KMS-11 (cell line): ENCODE measurements at regions not wholly inside any gene's neighbourhood (a gene's known extent, or its start where the extent isn't known, plus 50 kb on each side); places are given as distances from the start of the nearest gene placed in this dataset.

Source experiments
- H2AFZ ChIP-seq: fragments of 200-600 bp; sonication (generic); 2 replicates; pipeline ENCODE4 v1.6.1; 2016; ENCODE audit warnings: antibody characterized with exemption, mixed run types, low read depth
- H3K27ac ChIP-seq: fragments of 200-600 bp; sonication (generic); 2 replicates; pipeline ENCODE4 v1.6.1; 2016; ENCODE audit warnings: mild to moderate bottlenecking, mixed run types
- H3K27me3 ChIP-seq: fragments of 200-600 bp; sonication (generic); 2 replicates; pipeline ENCODE4 v1.6.1; 2017; ENCODE audit warnings: mild to moderate bottlenecking, low read depth, mixed run types, moderate library complexity; ENCODE audit not compliant: insufficient read depth
- H3K36me3 ChIP-seq: fragments of 200-600 bp; sonication (generic); 2 replicates; pipeline ENCODE4 v1.6.1; 2017; ENCODE audit warnings: mild to moderate bottlenecking, mixed run types; ENCODE audit not compliant: insufficient read depth
- H3K4me1 ChIP-seq: fragments of 200-600 bp; sonication (generic); 2 replicates; pipeline ENCODE4 v1.6.1; 2016; ENCODE audit warnings: mild to moderate bottlenecking, low read depth, mixed run types; ENCODE audit not compliant: poor library complexity, severe bottlenecking
- H3K4me2 ChIP-seq: fragments of 200-600 bp; sonication (generic); 2 replicates; pipeline ENCODE4 v1.7.0; 2016; ENCODE audit warnings: mild to moderate bottlenecking, mixed run types
- H3K4me3 ChIP-seq: fragments of 200-600 bp; sonication (generic); IDR thresholded peaks from 2 replicates; pipeline ENCODE4 v1.6.1; 2017; ENCODE audit warnings: low read depth, low read length, mixed read lengths; ENCODE audit not compliant: insufficient read depth
- H3K79me2 ChIP-seq: fragments of 200-600 bp; sonication (generic); 2 replicates; pipeline ENCODE4 v1.6.1; 2016; ENCODE audit warnings: low read depth, mixed run types; ENCODE audit not compliant: insufficient read depth
- H3K9ac ChIP-seq: fragments of 200-600 bp; sonication (generic); 2 replicates; pipeline ENCODE4 v1.6.1; 2016; ENCODE audit warnings: mild to moderate bottlenecking, mixed run types
- H4K20me1 ChIP-seq: fragments of 200-600 bp; sonication (generic); 2 replicates; pipeline ENCODE4 v1.6.1; 2016; ENCODE audit warnings: mild to moderate bottlenecking, mixed run types; ENCODE audit not compliant: insufficient read depth
- TF ChIP-seq, protein P1 (sequence below): fragments of 200-600 bp; sonication (generic); conservative IDR thresholded peaks from 2 replicates; pipeline ENCODE4 v1.6.1; 2017; ENCODE audit warnings: low read depth, mild to moderate bottlenecking, antibody characterized with exemption, low read length, moderate library complexity, mixed read lengths

DNA sequence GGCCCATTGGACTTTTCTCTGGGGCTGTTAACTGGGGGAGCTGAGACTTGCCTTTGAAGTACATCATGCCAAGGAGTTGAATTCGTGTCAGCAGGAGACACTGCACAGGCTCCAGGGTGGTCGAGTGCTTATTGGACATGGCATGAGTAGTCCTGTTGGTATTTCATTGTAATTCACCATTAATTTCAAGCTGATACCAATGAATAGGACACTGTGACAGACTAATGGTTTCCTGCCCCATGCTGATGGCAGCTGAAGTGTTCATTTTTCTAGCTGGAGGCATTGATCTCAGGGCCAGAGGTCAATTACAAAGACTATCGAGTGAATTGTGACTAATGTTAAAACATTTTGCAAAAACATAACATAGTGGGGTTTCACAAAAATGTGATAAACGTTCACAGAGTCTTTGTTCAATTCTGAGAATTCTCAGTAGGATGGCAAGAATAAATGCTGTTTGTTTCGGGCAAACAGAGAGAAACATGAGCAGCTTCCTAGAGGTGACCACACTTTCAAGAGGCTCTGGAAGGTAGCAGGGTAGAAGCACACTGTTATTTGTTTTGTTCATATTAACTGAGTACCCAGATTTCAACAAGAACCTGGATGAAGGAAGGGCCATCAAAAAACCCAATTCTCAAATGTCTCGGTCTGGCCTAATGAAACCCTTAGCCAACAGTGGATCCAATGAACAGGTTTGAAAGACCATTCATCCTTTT, 90.6 kb upstream of the ARL4C start:
- H3K4me2 ChIP-seq = no peak overlapping the region
- H3K27me3 ChIP-seq = no peaks in the 10 kb centered on the region
- H3K36me3 ChIP-seq = no peaks in the 10 kb centered on the region
- H3K27ac ChIP-seq = no peak overlapping the region
- no peaks in the 10 kb centered on the region for H3K79me2 ChIP-seq
- no peaks in the 10 kb centered on the region for H3K4me1 ChIP-seq
- no peaks in the 10 kb centered on the region for H4K20me1 ChIP-seq
- no peak overlapping the region for H3K9ac ChIP-seq
- TF ChIP-seq, protein P1, sequence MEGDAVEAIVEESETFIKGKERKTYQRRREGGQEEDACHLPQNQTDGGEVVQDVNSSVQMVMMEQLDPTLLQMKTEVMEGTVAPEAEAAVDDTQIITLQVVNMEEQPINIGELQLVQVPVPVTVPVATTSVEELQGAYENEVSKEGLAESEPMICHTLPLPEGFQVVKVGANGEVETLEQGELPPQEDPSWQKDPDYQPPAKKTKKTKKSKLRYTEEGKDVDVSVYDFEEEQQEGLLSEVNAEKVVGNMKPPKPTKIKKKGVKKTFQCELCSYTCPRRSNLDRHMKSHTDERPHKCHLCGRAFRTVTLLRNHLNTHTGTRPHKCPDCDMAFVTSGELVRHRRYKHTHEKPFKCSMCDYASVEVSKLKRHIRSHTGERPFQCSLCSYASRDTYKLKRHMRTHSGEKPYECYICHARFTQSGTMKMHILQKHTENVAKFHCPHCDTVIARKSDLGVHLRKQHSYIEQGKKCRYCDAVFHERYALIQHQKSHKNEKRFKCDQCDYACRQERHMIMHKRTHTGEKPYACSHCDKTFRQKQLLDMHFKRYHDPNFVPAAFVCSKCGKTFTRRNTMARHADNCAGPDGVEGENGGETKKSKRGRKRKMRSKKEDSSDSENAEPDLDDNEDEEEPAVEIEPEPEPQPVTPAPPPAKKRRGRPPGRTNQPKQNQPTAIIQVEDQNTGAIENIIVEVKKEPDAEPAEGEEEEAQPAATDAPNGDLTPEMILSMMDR = no peak
- H2AFZ ChIP-seq = no peak overlapping the region
- H3K4me3 ChIP-seq = no peak overlapping the region

GRCh38 chr2:234583331-234583730, 86.5 kb upstream of the ARL4C start:
- Histone ChIP-seq H3K4me2 (no peak overlapping the region), H4K20me1 (no peaks in the 10 kb centered on the region), H3K36me3 (no peaks in the 10 kb centered on the region), H3K4me3 (no peak overlapping the region), H3K4me1 (no peaks in the 10 kb centered on the region), H2AFZ (no peak overlapping the region), H3K27me3 (no peaks in the 10 kb centered on the region), H3K79me2 (no peaks in the 10 kb centered on the region), H3K9ac (no peak overlapping the region), H3K27ac (no peak overlapping the region)
- TF ChIP-seq, protein P1 = no peak

DNA sequence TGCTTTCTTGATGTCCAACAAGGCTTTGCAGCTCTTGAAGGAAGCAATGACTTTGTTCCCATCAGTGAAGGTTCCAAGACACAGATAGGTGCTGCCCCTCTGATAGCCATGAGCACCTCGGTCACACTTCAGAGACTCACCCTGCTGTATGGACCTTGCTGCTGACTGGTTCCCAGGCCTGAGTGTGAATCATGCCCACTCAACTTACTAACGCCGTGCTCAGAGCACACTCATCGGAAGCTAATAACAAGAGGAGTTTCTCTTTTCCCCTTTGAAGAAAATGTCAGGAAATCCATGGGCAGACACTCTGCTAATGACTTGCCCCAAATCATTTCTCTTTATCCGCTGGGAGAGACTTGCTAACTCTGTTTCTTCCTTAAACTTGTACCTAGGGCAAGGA, 83.8 kb upstream of the ARL4C start:
- no peak overlapping the region for H3K9ac ChIP-seq
- H3K79me2 ChIP-seq = no peaks in the 10 kb centered on the region
- no peaks in the 10 kb centered on the region for H3K27me3 ChIP-seq
- no peak overlapping the region for H2AFZ ChIP-seq
- H3K4me1 ChIP-seq = no peaks in the 10 kb centered on the region
- no peak overlapping the region for H3K27ac ChIP-seq
- no peaks in the 10 kb centered on the region for H3K36me3 ChIP-seq
- H3K4me2 ChIP-seq = no peak overlapping the region
- TF ChIP-seq, protein P1 = no peak
- no peak overlapping the region for H3K4me3 ChIP-seq
- no peaks in the 10 kb centered on the region for H4K20me1 ChIP-seq

DNA sequence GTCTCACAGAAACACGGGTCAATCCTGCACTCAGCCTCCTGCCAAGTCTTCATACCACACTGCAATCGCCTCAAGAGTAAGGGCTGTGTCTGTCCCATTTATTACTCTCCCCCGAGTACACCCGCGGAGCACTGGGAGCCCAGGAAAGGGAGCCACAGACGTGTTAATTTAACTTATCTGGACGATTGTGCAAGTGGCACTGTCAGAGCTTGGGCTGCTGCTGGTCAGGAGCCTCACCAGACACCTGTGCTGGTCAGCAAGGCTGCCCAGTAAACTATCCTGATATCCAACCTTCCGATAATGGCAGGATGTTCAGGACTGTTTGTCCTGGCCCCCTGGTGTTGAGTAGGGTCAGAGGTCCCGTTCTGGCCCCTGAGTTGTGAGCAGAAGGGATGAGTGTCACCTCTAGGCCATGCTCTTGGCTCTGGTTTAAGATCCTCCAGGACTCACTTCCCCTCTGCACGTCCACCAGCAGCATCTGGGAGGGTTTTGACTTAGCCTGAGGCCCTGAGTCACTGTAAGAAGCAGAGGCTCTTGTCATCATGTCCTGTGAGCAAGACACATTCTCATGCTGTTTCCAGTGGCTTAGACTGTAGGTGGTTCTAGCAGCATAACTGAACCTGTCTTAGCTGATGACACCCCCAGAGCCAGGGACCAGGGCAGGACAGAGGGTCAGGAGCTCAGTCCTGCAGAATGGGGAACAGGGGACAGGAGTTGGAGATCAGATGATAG, 82.5 kb upstream of the ARL4C start:
- H3K27ac ChIP-seq = no peak overlapping the region
- no peak overlapping the region for H2AFZ ChIP-seq
- no peak overlapping the region for H3K4me2 ChIP-seq
- H3K9ac ChIP-seq = no peak overlapping the region
- TF ChIP-seq, protein P1 = no peak
- H3K36me3 ChIP-seq = no peaks in the 10 kb centered on the region
- no peaks in the 10 kb centered on the region for H3K79me2 ChIP-seq
- no peaks in the 10 kb centered on the region for H4K20me1 ChIP-seq
- no peaks in the 10 kb centered on the region for H3K27me3 ChIP-seq
- H3K4me3 ChIP-seq = no peak overlapping the region
- H3K4me1 ChIP-seq = no peaks in the 10 kb centered on the region
